GM12864 (cell line): ENCODE measurements at regions not wholly inside any gene's neighbourhood (a gene's known extent, or its start where the extent isn't known, plus 50 kb on each side); places are given as distances from the start of the nearest gene placed in this dataset.
A peak's percentile ranks its signal among the peaks of the same experiment; 100 is the strongest.

Source experiments
- DNase-seq: peaks from one replicate; pipeline ENCODE4 v3.0.0-alpha.2; 2011; ENCODE audit warnings: low read depth
- H3K4me3 ChIP-seq: 2 replicates; pipeline ENCODE4 v1.5.1; 2011; ENCODE audit warnings: mild to moderate bottlenecking, low read depth, low read length, control low read depth
- TF ChIP-seq, protein P1 (sequence below): IDR thresholded peaks from 2 replicates; pipeline ENCODE4 v1.5.1; 2011; ENCODE audit warnings: low read depth, mild to moderate bottlenecking, moderate library complexity, low read length, control low read depth, inconsistent platforms; ENCODE audit errors: missing control alignments

DNA sequence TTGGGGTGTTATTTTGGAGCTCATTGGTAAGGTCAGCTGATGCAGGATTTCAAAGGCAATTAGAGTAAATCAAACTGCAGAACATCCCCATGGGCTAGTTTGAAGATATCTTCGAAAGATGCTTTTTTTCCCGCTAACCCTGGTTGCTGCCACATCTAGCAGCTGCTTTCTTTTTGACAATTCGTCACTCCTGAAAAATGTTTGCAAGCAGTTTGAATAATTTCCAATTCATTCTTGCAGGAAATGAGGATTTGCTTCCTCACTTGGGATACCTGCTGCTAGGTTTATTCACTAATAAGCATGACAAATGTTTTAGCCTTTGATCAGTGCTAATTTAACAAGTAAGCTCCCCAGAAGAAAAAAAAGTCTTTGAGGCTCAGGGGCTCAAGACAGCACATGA is 649.6 kb upstream of the RORB start:
- DNase-seq, result no peak
- TF ChIP-seq, protein P1, sequence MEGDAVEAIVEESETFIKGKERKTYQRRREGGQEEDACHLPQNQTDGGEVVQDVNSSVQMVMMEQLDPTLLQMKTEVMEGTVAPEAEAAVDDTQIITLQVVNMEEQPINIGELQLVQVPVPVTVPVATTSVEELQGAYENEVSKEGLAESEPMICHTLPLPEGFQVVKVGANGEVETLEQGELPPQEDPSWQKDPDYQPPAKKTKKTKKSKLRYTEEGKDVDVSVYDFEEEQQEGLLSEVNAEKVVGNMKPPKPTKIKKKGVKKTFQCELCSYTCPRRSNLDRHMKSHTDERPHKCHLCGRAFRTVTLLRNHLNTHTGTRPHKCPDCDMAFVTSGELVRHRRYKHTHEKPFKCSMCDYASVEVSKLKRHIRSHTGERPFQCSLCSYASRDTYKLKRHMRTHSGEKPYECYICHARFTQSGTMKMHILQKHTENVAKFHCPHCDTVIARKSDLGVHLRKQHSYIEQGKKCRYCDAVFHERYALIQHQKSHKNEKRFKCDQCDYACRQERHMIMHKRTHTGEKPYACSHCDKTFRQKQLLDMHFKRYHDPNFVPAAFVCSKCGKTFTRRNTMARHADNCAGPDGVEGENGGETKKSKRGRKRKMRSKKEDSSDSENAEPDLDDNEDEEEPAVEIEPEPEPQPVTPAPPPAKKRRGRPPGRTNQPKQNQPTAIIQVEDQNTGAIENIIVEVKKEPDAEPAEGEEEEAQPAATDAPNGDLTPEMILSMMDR, result no peak
- no peak overlapping the region for H3K4me3 ChIP-seq

DNA sequence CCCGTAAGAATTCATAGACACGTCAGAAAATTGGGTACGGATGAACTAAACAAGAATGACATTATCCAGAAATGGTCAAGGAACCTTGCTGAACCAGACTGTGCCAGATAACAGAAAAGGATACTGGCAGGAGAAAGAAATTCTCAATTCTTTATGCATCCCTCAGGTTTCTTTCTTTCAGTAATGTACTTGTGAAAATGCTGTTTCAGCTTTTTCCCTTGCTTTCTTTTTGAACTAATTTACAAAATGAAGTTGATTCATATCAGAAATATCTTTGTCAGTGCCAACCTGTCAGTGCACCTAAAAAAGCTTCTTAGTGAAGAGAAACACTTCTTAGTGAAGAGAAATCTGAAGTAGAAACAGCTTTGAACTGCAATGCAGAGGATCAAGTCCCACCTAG is 643.6 kb upstream of the RORB start:
- DNase-seq, result no peak

DNA sequence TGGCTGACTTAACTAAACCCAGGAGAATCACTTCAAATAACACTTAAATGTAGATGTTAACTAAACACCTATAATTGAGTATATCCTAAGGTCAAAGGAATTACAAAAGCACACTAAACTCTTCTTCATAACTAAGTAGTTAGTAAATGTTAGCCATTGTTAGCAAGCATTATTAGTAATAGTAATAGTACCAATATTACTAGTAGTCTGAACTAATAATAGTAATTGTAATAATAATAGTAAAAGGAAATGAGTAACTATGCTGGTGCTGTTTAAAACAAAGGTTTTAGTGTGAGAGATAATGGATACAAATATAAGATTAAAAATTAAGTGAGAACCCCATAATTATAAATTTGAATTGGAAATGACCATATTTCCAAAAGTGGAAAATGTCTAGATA is 641.9 kb upstream of the RORB start:
- H3K4me3 ChIP-seq, result no peak overlapping the region
- no peak for DNase-seq
- TF ChIP-seq, protein P1, result no peak

More for the DNA sequence above, 643.6 kb upstream of the RORB start:
- no peak overlapping the region for H3K4me3 ChIP-seq
- TF ChIP-seq, protein P1, result no peak

DNA sequence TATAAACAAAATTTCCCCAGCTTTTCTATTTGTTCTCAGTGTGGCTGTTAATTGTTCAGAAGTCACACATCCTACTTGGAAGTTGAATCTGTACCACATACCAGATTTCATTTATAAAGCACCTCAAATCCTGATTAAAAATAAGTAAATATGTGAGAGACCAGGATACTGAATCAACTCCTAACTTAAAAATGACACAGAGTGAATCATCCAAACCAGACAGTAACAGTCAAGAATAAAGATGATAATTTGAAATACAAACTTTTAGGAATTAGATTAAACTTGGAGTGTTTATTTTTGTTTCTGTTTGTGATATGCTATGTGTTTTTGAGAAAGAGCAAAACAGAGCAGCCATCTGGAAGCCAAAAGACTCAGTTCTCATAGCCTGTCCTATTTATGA is 633.2 kb upstream of the RORB start:
- no peak for DNase-seq
- TF ChIP-seq, protein P1, result no peak
- H3K4me3 ChIP-seq, result no peak overlapping the region

DNA sequence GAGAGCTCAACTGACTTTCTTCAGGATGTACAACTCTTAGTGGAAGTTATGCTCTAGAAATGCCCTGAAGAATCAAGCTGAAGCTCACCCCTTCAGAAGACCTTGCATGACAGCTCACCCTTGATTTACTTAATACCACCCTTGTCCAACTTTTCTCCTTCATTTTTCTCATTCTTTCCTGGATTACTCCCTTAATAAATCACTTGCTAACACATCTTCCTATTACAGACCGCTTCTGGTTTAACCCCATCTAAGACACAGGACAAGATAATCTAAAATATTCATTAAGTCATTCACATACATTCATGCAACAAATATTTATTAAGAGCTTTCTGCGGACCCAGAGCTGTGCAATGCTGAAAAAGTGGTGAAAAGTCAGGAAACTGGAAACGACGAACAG is 630.7 kb upstream of the RORB start:
- no peak for DNase-seq
- no peak overlapping the region for H3K4me3 ChIP-seq
- TF ChIP-seq, protein P1, result no peak

DNA sequence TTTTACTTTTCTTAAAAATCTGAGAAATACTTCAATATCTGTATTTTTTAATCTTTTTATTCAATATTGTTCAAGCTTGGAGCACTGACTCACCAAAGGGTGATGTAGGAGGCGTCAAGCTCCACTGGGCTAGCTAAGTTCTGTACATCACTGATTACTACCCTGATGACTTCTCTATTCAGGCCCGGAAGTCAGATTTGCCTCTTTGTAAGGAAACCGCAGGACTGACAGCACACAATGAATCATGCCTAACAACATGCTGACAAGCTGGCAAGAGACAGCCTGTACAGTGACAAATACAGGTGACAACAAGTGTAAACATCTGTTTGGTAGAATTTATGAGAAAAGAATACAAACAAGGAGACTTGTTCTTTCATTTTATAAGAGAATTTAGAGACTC is 627.9 kb upstream of the RORB start:
- TF ChIP-seq, protein P1, result no peak
- DNase-seq, result peak; percentile 48
- no peak overlapping the region for H3K4me3 ChIP-seq

DNA sequence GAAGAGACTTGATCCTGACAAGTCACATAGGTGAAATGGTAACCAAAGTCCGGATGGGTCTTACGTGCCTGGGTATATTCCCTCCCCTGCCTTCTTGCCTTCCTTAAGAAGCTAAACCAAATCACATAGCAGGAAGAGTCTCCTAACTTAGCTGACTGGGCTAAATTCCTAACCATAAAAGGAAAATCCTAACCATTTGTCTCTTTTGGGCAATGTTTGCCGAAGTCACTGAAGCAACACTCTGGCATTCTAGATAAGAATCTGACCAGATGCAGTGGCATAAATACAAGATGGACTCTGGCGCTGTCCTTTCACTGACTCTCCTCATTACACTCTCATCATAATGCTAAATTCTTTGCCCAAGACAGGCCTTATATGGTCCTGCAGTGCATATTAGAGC is 625.5 kb upstream of the RORB start:
- TF ChIP-seq, protein P1, result no peak
- no peak overlapping the region for H3K4me3 ChIP-seq
- DNase-seq, result no peak
